ENCODE measurements at regions not wholly inside any gene's neighbourhood (a gene's known extent, or its start where the extent isn't known, plus 50 kb on each side); places are given as distances from the start of the nearest gene placed in this dataset.

DNA sequence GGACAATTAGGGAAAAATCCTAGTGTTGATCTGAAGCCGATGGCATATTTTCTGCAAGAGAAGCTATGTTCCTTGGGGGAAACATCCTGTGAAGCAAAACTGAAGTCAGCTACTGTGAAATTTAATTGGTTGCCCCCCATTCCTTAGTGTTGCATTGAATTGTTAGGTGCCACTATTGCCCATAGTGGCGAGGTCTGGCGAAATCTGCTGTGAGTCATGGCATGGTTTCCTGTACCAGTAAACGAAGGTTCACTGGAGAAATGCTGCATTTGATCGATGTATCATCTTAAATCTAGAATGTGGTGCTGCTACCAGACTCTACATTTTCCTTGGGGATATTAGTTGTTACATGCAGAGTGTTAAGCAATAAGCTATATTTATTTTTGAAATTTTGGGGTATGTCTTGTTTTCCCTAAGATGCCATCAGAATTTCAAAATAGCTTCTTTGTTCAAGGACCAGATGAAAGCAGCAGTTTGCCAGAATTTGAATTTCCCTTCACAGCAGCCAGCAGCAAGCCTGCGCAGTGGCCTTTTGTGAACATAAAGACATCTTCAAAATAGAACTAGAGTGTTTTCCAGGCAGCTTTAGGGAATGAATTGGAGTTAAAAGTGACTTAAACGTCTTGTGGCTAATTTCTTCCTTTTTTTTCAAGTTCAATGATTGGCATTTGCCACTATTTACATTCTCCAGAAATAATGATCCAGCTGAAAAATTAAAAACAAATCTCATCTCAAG, 348.6 kb upstream of the COBL start:
- Histone ChIP-seq H3K27ac (no peak overlapping the region), H3K36me3 (replicated peaks in 1 of 2; ENCODE audit: insufficient read depth in 1 of 2, low read depth in 2 of 2) (no peaks in the 10 kb centered on the region), H3K27me3 (no peaks in the 10 kb centered on the region), H3K9me3 (no peaks in the 10 kb centered on the region), H3K4me1 (peaks cover 7% of the 10 kb centered on the region), H3K4me3 (no peak overlapping the region)
- TF ChIP-seq POLR2A (IDR thresholded peaks at IDR 0.05): no peak
- no peak for TF ChIP-seq CTCF (IDR thresholded peaks at IDR 0.05)
- 55 to 61% methylated on average over 7 of the region's 7 CpGs for WGBS, 2 donors
- ATAC-seq: no peak
- intact Hi-C loops (cut with DNase I): no loop called here
- DNase-seq: no peak

- Histone ChIP-seq H3K27ac (no peak overlapping the region), H3K4me3 (no peak overlapping the region), H3K27me3 (no peaks in the 10 kb centered on the region), H3K36me3 (replicated peaks in 1 of 2; ENCODE audit: insufficient read depth in 1 of 2, low read depth in 2 of 2) (no peaks in the 10 kb centered on the region), H3K9me3 (no peaks in the 10 kb centered on the region), H3K4me1 (no peaks in the 10 kb centered on the region)
- intact Hi-C loops (cut with DNase I): no loop called here
- DNase-seq (no peak), ATAC-seq (no peak)
- WGBS, 2 donors: 73 to 74% methylated on average over 7 of the region's 7 CpGs
- TF ChIP-seq CTCF (IDR thresholded peaks at IDR 0.05) (no peak), POLR2A (IDR thresholded peaks at IDR 0.05) (no peak)
Observed at GRCh38 chr7:51660516-51660915, 343.9 kb upstream of the COBL start.

- no peaks in the 10 kb centered on the region for H3K4me1 ChIP-seq
- intact Hi-C loops (cut with DNase I): no loop called here
- no peaks in the 10 kb centered on the region for H3K27me3 ChIP-seq
- no peaks in the 10 kb centered on the region for H3K36me3 ChIP-seq (replicated peaks in 1 of 2; ENCODE audit: insufficient read depth in 1 of 2, low read depth in 2 of 2)
- 50 to 65% methylated on average over 6 of the region's 6 CpGs for WGBS, 2 donors
- no peak overlapping the region for H3K27ac ChIP-seq
- no peaks in the 10 kb centered on the region for H3K9me3 ChIP-seq
- no peak overlapping the region for H3K4me3 ChIP-seq
- no peak for ATAC-seq
- DNase-seq: no peak
- no peak for TF ChIP-seq POLR2A (IDR thresholded peaks at IDR 0.05)
- TF ChIP-seq CTCF (IDR thresholded peaks at IDR 0.05): no peak
Observed at GRCh38 chr7:51658684-51659083, 342.1 kb upstream of the COBL start.

DNA sequence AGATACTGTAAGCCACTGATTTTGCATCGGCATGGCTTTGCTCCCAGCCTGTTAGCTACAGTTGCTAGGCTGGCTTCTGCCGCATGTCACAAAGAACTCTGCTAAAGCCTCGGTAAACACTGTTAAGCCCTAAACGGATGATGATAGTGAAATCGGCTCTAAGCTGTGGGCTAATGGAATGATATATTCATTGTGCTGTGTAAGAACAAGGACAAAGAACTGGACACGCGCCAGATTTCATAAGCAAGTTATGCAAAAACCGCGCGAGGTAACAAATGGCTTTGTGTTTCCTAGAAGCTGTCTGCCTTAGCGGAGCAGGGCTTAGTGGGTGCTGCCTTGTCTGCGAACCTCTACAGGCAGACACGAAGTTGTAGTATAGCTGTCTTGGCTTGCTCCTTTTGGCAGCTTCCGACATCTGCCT, 331.3 kb upstream of the COBL start:
- Histone ChIP-seq H3K4me1 (no peaks in the 10 kb centered on the region), H3K4me3 (no peak overlapping the region), H3K27ac (no peak overlapping the region), H3K27me3 (no peaks in the 10 kb centered on the region), H3K36me3 (replicated peaks in 1 of 2; ENCODE audit: insufficient read depth in 1 of 2, low read depth in 2 of 2) (no peaks in the 10 kb centered on the region), H3K9me3 (no peaks in the 10 kb centered on the region)
- no peak for TF ChIP-seq CTCF (IDR thresholded peaks at IDR 0.05)
- no peak for TF ChIP-seq POLR2A (IDR thresholded peaks at IDR 0.05)
- no peak for ATAC-seq
- intact Hi-C loops (cut with DNase I): no loop called here
- peak in 3 of 4 donors; percentile 21 to 34 (median 28) for DNase-seq
- 20% methylated on average over 14 of the region's 14 CpGs for WGBS, 2 donors

DNA sequence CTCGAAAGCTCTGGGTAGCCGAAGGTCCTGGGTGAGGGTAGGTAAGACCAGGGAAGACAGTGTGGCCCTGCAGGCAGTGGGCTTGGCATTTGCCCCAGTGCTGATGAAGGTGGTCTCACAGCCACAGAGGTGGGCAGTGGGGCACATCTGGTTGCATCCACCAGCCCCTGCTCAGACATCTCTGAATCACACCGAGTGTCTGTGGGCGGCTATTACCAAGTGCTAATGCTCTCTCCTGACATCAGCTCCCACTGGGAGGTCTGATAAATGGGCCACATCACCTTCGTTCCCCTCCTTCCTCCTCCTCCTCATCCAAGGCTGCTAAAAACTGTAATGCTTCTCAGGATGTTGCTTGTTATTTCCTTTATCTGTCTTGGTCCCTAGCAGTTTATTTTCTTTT, 330.9 kb upstream of the COBL start:
- TF ChIP-seq POLR2A (IDR thresholded peaks at IDR 0.05): no peak
- TF ChIP-seq CTCF (IDR thresholded peaks at IDR 0.05): no peak
- no peaks in the 10 kb centered on the region for H3K36me3 ChIP-seq (replicated peaks in 1 of 2; ENCODE audit: insufficient read depth in 1 of 2, low read depth in 2 of 2)
- 38 to 40% methylated on average over 5 of the region's 5 CpGs for WGBS, 2 donors
- intact Hi-C loops (cut with DNase I): no loop called here
- H3K4me1 ChIP-seq: no peaks in the 10 kb centered on the region
- ATAC-seq (no peak), DNase-seq (no peak)
- H3K27me3 ChIP-seq: no peaks in the 10 kb centered on the region
- no peak overlapping the region for H3K27ac ChIP-seq
- H3K4me3 ChIP-seq: no peak overlapping the region
- no peaks in the 10 kb centered on the region for H3K9me3 ChIP-seq

Data from body of pancreas (tissue), 4 donors.